ENCODE measurements at regions not wholly inside any gene's neighbourhood (a gene's known extent, or its start where the extent isn't known, plus 50 kb on each side); places are given as distances from the start of the nearest gene placed in this dataset.

- Mint-ChIP-seq H3K36me3 (ENCODE audit: insufficient read depth in 1 of 3, low read depth in 3 of 3) (peaks cover 0 to 8% (median 6%) of the 10 kb centered on the region in 3 experiments; a peak in 2 of 7 replicates), H3K9me3 (peaks cover 5 to 7% of the 10 kb centered on the region in 2 experiments), H3K27me3 (ENCODE audit: low read depth) (peaks cover 1% of the 10 kb centered on the region; the same call in 1 of the 2 replicates), H3K4me3 (no peak overlapping the region), H3K27ac (no peak overlapping the region), H3K4me1 (no peaks in the 10 kb centered on the region)
- no peak overlapping the region for H4K91ac ChIP-seq (ENCODE audit: insufficient read length, low read depth, low read length)
- no peaks in the 10 kb centered on the region for H3K79me2 ChIP-seq (ENCODE audit: insufficient read depth, low read length)
- no peak for DNase-seq
- TF ChIP-seq CTCF (conservative IDR thresholded peaks at IDR 0.05), result no peak
- H2BK5ac ChIP-seq (ENCODE audit: insufficient read length, low read length), result no peak overlapping the region
- no peak overlapping the region for H3K14ac ChIP-seq (ENCODE audit: insufficient read depth, low read length)
- no peaks in the 10 kb centered on the region for H3K23me2 ChIP-seq (ENCODE audit: insufficient read length, low read depth, low read length, poor library complexity, severe bottlenecking)
- no peak overlapping the region for H3K56ac ChIP-seq (ENCODE audit: insufficient read length, low read depth, low read length)
- H4K20me1 ChIP-seq (ENCODE audit: control insufficient read depth, insufficient read depth, insufficient read length), result no peaks in the 10 kb centered on the region
- H3K23ac ChIP-seq (ENCODE audit: insufficient read length, low read depth, low read length), result no peak overlapping the region
- no CpG with 5 or more reads among the region's 3 CpGs for WGBS (ENCODE audit: extremely low coverage, insufficient read length, low lambda C conversion rate)
- H2BK20ac ChIP-seq (ENCODE audit: low read depth, low read length, poor library complexity, severe bottlenecking), result no peak overlapping the region
- H3K4me2 ChIP-seq (ENCODE audit: insufficient read depth, insufficient read length, low read length), result no peak overlapping the region
- H3K4ac ChIP-seq (ENCODE audit: low read depth, low read length), result no peak overlapping the region
- H3K9me3 ChIP-seq (ENCODE audit: control insufficient read depth, low read depth, low read length), result no peaks in the 10 kb centered on the region
- H2AK5ac ChIP-seq (ENCODE audit: insufficient read length, low read length), result no peak overlapping the region
- H3K18ac ChIP-seq (ENCODE audit: insufficient read length, low read depth, low read length), result no peak overlapping the region
- no peak overlapping the region for H2AFZ ChIP-seq (ENCODE audit: low read length)
- H3T11ph ChIP-seq (ENCODE audit: low read length), result no peak overlapping the region
- no peak overlapping the region for H3K27ac ChIP-seq (ENCODE audit: insufficient read length, low read depth, low read length)
- H3K79me1 ChIP-seq (ENCODE audit: insufficient read depth, low read depth, low read length, poor library complexity, severe bottlenecking), result no peaks in the 10 kb centered on the region
- H2BK15ac ChIP-seq (ENCODE audit: low read depth, low read length), result no peak overlapping the region
- H4K5ac ChIP-seq (ENCODE audit: insufficient read length, low read depth, low read length), result no peak overlapping the region
- H2BK12ac ChIP-seq (ENCODE audit: insufficient read length, low read depth, low read length), result no peak overlapping the region
- no peak overlapping the region for H2BK120ac ChIP-seq (ENCODE audit: low read depth, low read length, poor library complexity, severe bottlenecking)
- no peaks in the 10 kb centered on the region for H3K4me1 ChIP-seq (ENCODE audit: insufficient read depth, low read length)
- H4K8ac ChIP-seq (replicated peaks; ENCODE audit: insufficient read length, low read depth, low read length), result no peak overlapping the region
- H3K27me3 ChIP-seq (ENCODE audit: insufficient read depth, low read length), result no peaks in the 10 kb centered on the region
- no peak overlapping the region for H3K9ac ChIP-seq (ENCODE audit: extremely low read depth, insufficient read length, low read length)
Observed at GRCh38 chr13:47801555-47801954, 199.5 kb downstream of the SUCLA2 start.

All from H9 (cell line).